Cardiac fibroblast (primary cell): ENCODE measurements at regions not wholly inside any gene's neighbourhood (a gene's known extent, or its start where the extent isn't known, plus 50 kb on each side); places are given as distances from the start of the nearest gene placed in this dataset.

Source experiments
- DNase-seq, 2 donors: peaks; one replicate each; pipeline versions ENCODE4 v3.0.0 to v3.0.0-alpha.2; 2010; ENCODE audit warnings: low read depth in 2 of 2
- H3K4me3 ChIP-seq, 2 donors: replicated peaks in 1 of 2; 1 replicate in 1 of 2; 2 replicates in 1 of 2; pipeline ENCODE4 v1.5.1; 2011; ENCODE audit warnings: low read depth in 2 of 2, low read length in 2 of 2, mild to moderate bottlenecking in 2 of 2, moderate library complexity in 1 of 2
- TF ChIP-seq, protein P1 (sequence below): IDR thresholded peaks from one replicate; pipeline ENCODE4 v1.5.1; 2011; ENCODE audit warnings: low read depth, mild to moderate bottlenecking, low read length, inconsistent platforms

DNA sequence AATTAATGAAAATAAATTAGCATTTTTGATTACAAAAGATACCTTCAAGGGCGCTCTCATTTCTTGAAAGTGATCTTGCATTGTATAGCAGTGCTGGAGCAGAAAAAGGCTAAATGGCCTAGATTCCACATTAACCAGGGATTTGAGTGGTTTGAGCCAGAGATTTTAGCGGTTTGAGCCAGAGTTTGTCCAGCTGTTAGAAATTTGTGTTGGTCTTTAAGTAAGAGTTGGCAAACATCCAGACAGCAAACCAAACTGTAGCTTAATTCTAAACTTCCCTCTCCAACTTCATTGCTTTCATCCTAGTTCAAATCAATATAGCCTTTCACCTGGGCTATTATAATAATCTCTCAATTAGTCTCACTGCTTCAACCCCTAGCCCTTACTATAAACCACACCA is 351.7 kb downstream of the IGSF11 start:
- no peak overlapping the region for H3K4me3 ChIP-seq
- DNase-seq = no peak
- TF ChIP-seq, protein P1, sequence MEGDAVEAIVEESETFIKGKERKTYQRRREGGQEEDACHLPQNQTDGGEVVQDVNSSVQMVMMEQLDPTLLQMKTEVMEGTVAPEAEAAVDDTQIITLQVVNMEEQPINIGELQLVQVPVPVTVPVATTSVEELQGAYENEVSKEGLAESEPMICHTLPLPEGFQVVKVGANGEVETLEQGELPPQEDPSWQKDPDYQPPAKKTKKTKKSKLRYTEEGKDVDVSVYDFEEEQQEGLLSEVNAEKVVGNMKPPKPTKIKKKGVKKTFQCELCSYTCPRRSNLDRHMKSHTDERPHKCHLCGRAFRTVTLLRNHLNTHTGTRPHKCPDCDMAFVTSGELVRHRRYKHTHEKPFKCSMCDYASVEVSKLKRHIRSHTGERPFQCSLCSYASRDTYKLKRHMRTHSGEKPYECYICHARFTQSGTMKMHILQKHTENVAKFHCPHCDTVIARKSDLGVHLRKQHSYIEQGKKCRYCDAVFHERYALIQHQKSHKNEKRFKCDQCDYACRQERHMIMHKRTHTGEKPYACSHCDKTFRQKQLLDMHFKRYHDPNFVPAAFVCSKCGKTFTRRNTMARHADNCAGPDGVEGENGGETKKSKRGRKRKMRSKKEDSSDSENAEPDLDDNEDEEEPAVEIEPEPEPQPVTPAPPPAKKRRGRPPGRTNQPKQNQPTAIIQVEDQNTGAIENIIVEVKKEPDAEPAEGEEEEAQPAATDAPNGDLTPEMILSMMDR = no peak

DNA sequence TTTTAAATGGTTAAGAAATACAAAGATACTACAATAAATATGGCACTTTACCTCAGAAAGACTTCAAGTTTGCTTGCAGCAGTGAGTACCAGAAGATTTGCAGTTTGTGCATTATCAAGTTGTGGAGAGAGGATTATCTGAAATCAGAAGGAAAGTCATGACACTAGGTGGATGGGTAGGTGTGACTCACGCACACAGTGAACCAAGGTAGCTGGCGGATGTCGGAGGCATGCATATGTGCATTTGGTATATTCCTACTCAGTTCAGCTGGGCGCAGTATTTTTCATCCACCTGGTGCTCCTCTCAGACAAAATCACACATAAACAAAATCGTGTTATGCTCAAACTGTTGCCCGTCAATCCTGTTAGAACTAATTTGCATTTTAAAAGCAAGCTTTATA is 351.0 kb downstream of the IGSF11 start:
- TF ChIP-seq, protein P1 = no peak
- DNase-seq = no peak
- no peak overlapping the region for H3K4me3 ChIP-seq

DNA sequence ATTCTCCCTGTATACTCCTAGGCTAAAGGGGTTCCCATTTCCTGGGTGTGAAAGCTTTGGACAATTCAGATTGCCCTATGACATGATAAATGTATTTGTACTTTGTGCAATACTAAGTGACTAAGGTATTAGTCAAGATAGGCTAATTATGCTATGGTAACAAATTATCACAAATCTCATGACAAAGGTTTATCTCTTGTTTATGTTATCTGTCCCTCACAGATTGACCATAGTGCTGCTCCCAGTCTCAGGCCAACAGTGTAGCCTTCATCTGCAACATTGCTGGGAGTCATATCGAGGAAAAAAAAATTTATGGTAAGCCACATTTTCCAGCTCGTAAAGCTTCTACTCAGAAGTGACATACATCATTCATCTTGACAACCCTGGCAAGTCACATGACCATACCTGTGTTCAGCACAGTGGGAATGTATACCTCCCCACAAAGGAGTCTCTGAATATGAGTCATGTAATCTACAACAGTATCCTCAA is 346.2 kb downstream of the IGSF11 start:
- H3K4me3 ChIP-seq = no peak overlapping the region
- TF ChIP-seq, protein P1 = no peak
- no peak for DNase-seq

DNA sequence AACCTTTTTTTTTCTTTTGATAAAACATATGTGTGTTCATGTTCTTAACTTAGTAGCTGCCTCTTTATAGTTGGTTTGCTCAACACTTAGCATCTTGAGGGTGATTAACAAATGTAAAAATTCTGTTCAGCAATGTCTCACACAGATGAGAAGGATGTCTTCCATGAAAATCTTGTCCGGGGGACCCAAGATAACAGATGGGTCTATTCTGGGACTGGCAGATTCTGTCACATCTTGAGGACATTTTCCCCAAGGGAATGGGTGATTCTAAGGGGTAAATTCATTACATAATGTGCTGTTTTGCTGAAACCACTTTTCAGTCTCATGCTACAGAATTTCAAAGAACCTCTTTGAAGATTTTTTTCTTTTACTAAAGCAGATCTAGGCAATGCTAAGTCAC is 342.2 kb downstream of the IGSF11 start:
- TF ChIP-seq, protein P1 = no peak
- DNase-seq = no peak
- H3K4me3 ChIP-seq = no peak overlapping the region

DNA sequence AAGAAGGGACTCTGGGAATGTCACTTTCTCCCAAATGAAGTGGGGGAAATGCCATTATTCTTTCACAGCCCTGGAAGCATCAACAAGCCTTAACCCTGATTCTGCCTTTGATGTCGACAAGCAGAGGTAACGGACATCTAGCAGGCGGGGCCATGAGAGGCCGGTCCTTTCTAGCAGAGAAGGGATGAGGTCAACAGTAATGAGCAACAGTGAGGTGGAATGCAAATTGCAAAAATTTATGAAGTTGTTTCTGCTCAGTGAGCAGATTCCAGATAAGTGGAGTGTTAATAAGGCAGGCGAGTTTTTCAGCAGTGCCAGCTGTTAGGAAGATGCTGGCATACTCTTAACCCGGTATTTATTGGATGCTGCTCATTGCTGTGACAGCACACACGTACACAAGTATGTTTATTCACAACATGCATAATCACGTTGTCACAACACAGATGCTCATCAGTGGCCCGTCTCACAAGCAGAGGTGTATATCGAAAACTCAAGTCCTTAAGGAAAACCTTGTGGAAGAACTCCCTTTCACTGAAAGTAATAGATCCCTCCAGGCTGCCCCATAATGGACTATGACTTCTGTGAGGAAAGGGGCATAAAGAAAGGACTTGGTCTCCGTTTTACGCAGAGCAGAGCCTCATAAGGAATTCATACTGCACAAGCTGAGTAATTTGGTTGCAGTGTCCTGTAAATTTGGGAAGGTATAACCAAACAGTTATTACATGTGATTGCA is 329.0 kb downstream of the IGSF11 start:
- TF ChIP-seq, protein P1 = no peak
- DNase-seq = no peak
- no peak overlapping the region for H3K4me3 ChIP-seq

DNA sequence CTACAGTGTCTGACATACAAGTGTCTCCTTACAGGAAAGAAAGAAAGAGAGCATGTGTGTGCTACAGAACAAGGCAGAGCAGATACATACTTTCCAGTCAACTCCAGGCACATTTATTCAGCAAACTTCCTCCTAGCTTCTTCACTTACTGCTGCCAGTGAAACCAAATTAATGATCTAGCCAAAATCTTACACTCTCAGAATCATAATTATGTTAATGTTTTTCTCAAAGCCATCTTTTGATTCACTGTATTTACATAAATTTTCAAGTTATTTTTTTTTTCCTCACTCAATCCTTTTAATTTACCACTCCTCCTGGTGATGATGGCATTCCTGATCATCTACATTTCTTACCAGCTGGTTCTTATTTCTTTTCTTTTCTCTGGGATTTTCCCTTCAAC is 326.7 kb downstream of the IGSF11 start:
- DNase-seq = no peak
- TF ChIP-seq, protein P1 = no peak
- no peak overlapping the region for H3K4me3 ChIP-seq

DNA sequence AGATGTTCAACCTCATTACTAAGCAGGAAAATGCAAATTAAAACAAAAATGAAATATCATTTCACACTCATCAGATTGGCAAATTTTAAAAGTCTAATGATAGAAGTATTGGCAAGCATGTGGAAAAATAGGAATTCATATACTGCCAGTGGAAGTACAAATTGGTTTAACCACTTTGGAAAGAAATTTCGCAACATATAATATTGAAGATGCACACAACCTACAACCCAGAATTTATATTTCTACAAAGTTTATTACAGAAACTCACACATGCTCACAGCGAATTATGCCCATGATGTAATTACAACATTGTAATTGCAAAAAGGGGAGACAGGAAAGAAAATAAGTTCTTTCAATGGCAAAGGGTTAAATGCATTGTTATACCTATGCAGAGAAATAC is 324.1 kb downstream of the IGSF11 start:
- no peak for DNase-seq

More for the DNA sequence above, 324.1 kb downstream of the IGSF11 start:
- H3K4me3 ChIP-seq = no peak overlapping the region
- TF ChIP-seq, protein P1 = no peak
